Endothelial cell of umbilical vein (primary cell): ENCODE measurements at regions not wholly inside any gene's neighbourhood (a gene's known extent, or its start where the extent isn't known, plus 50 kb on each side); places are given as distances from the start of the nearest gene placed in this dataset.

Experiments used
- BruUV-seq: library from RNA; stranded (reverse); fragments of 400-500 nt; replicated peaks from 2 replicates; lab custom pipeline; 2021; lab: Mats Ljungman, UMichigan
- CTCF ChIA-PET: fragments of 300-600, 350-600 bp; sonication (Branson Sonifier 250); formaldehyde crosslinking; loops from one replicate; lab custom pipeline; 2021; ENCODE audit warnings: antibody characterized with exemption, inconsistent platforms; lab: Charles Lee
- POLR2A ChIA-PET: fragments of 300-600, 350-600 bp; sonication (Branson Sonifier 250); formaldehyde crosslinking; loops from one replicate; lab custom pipeline; 2021; ENCODE audit warnings: antibody characterized with exemption, inconsistent platforms; lab: Charles Lee
- DNase-seq: peaks from one replicate; pipeline ENCODE4 v3.0.0-alpha.2; 2011; ENCODE audit warnings: low read depth, low spot score
- FAIRE-seq: peaks from 2 replicates; lab custom pipeline; 2011; peaks lifted over from hg19 to GRCh38; lab: Jason Lieb, UNC
- H2AFZ ChIP-seq: 2 replicates; pipeline ENCODE4 v1.6.0; 2012; ENCODE audit warnings: low read depth, low read length, control low read depth, inconsistent platforms
- H3K27ac ChIP-seq: 2 replicates; pipeline ENCODE4 v1.5.1; 2011; ENCODE audit warnings: low read depth, mild to moderate bottlenecking, control low read depth, low read length, moderate library complexity; ENCODE audit not compliant: insufficient read depth
- H3K27me3 ChIP-seq, 2 experiments: 2 replicates each; pipeline versions ENCODE4 v1.6.0 to v1.6.1; 2011; ENCODE audit warnings: low read length in 2 of 2, mixed read lengths in 1 of 2; ENCODE audit not compliant: control insufficient read depth in 2 of 2, insufficient read depth in 2 of 2
- H3K36me3 ChIP-seq, 2 experiments: 2 replicates in 1 of 2; 3 replicates in 1 of 2; pipeline ENCODE4 v1.5.1; 2011; ENCODE audit warnings: low read length in 2 of 2, mild to moderate bottlenecking in 1 of 2, moderate library complexity in 1 of 2; ENCODE audit not compliant: control insufficient read depth in 2 of 2, insufficient read depth in 2 of 2; ENCODE audit errors: extremely low read depth in 1 of 2
- H3K4me1 ChIP-seq: 3 replicates; pipeline ENCODE4 v1.5.1; 2011; ENCODE audit warnings: mild to moderate bottlenecking, low read length; ENCODE audit not compliant: control insufficient read depth, insufficient read depth; ENCODE audit errors: extremely low read depth
- H3K4me2 ChIP-seq: 2 replicates; pipeline ENCODE4 v1.6.1; 2011; ENCODE audit warnings: low read length, control low read depth, mixed read lengths; ENCODE audit not compliant: insufficient read depth
- H3K4me3 ChIP-seq, 3 experiments: fragments of 200-600 bp in 1 of 3; sonication (generic), shearing (Covaris generic) in 1 of 3; replicated peaks in 1 of 3; 2 replicates each; pipeline ENCODE4 v1.5.1; 2011 to 2016; ENCODE audit warnings: control low read depth in 3 of 3, low read length in 3 of 3, mild to moderate bottlenecking in 2 of 3, inconsistent platforms in 1 of 3, low read depth in 1 of 3, moderate library complexity in 1 of 3; ENCODE audit not compliant: insufficient read depth in 1 of 3
- H3K79me2 ChIP-seq: 2 replicates; pipeline ENCODE4 v1.6.0; 2012; ENCODE audit warnings: low read length, inconsistent platforms; ENCODE audit not compliant: control insufficient read depth, insufficient read depth
- H3K9ac ChIP-seq: replicated peaks from 2 replicates; pipeline ENCODE3; 2011; ENCODE audit warnings: low read length, control low read depth; ENCODE audit not compliant: insufficient read depth; ENCODE audit errors: extremely low read depth
- H3K9me1 ChIP-seq: replicated peaks from 3 replicates; pipeline ENCODE4 v1.6.0; 2011; ENCODE audit warnings: mild to moderate bottlenecking, low read length; ENCODE audit not compliant: control insufficient read depth, insufficient read depth; ENCODE audit errors: extremely low read depth
- H3K9me3 ChIP-seq: replicated peaks from 2 replicates; pipeline ENCODE4 v1.5.1; 2012; ENCODE audit warnings: low read length, inconsistent platforms; ENCODE audit not compliant: control insufficient read depth, insufficient read depth
- H4K20me1 ChIP-seq: replicated peaks from 2 replicates; pipeline ENCODE3; 2011; ENCODE audit warnings: mild to moderate bottlenecking, low read length; ENCODE audit not compliant: control insufficient read depth, insufficient read depth; ENCODE audit errors: extremely low read depth
- EZH2 ChIP-seq: IDR thresholded peaks from 2 replicates; pipeline ENCODE4 v1.6.1; 2012; ENCODE audit warnings: borderline replicate concordance, low read depth, mild to moderate bottlenecking, moderate library complexity, low read length, inconsistent platforms; ENCODE audit not compliant: severe bottlenecking
- FOS ChIP-seq: IDR thresholded peaks from 2 replicates; pipeline ENCODE4 v1.6.1; 2011; ENCODE audit warnings: mild to moderate bottlenecking, low read length, moderate library complexity, borderline replicate concordance; ENCODE audit not compliant: insufficient read depth
- GATA2 ChIP-seq: IDR thresholded peaks from 2 replicates; pipeline ENCODE4 v1.7.0; 2011; ENCODE audit warnings: low read depth, mild to moderate bottlenecking, moderate library complexity, mixed read lengths, low read length; ENCODE audit not compliant: insufficient read length, insufficient read depth
- JUN ChIP-seq: IDR thresholded peaks from 2 replicates; pipeline ENCODE4 v1.6.1; 2011; ENCODE audit warnings: borderline replicate concordance, low read depth; ENCODE audit not compliant: insufficient read length, insufficient read depth
- MAX ChIP-seq: IDR thresholded peaks from 2 replicates; pipeline ENCODE4 v1.6.1; 2011; ENCODE audit not compliant: insufficient read depth, insufficient read length
- MYC ChIP-seq: IDR thresholded peaks from one replicate; pipeline ENCODE4 v1.6.1; 2011; ENCODE audit warnings: mild to moderate bottlenecking, low read depth, low read length
- POLR2A ChIP-seq: IDR thresholded peaks from 2 replicates; pipeline ENCODE4 v1.6.1; 2012; ENCODE audit warnings: low read depth, mild to moderate bottlenecking, control low read depth, low read length
- POLR2AphosphoS5 ChIP-seq: IDR thresholded peaks from 2 replicates; pipeline ENCODE4 v1.6.1; 2012; ENCODE audit warnings: low read depth, mild to moderate bottlenecking, control low read depth, low read length, moderate library complexity; ENCODE audit not compliant: insufficient read depth
- dilution Hi-C: fragments of 300-500 bp; cut with MboI; formaldehyde crosslinking; loops from one replicate; pipeline ENCODE4 v1.15.0; 2019; ENCODE audit warnings: low sequenced_read_pairs; ENCODE audit not compliant: extremely low pct_ligation_motif_present
- intact Hi-C: fragments of 100-400 bp; cut with micrococcal nuclease; formaldehyde crosslinking; loops from one replicate; pipeline ENCODE4 v1.10.0; 2022
- TF ChIP-seq, protein P1 (sequence below), 2 donors: IDR thresholded peaks; 1 replicate in 1 of 2; 2 replicates in 1 of 2; pipeline ENCODE4 v1.5.1; 2011; ENCODE audit warnings: low read length in 2 of 2, mild to moderate bottlenecking in 2 of 2, moderate library complexity in 2 of 2, control low read depth in 1 of 2, inconsistent platforms in 1 of 2, low read depth in 1 of 2; ENCODE audit not compliant: insufficient read depth in 1 of 2; ENCODE audit errors: extremely low read depth in 1 of 2

DNA sequence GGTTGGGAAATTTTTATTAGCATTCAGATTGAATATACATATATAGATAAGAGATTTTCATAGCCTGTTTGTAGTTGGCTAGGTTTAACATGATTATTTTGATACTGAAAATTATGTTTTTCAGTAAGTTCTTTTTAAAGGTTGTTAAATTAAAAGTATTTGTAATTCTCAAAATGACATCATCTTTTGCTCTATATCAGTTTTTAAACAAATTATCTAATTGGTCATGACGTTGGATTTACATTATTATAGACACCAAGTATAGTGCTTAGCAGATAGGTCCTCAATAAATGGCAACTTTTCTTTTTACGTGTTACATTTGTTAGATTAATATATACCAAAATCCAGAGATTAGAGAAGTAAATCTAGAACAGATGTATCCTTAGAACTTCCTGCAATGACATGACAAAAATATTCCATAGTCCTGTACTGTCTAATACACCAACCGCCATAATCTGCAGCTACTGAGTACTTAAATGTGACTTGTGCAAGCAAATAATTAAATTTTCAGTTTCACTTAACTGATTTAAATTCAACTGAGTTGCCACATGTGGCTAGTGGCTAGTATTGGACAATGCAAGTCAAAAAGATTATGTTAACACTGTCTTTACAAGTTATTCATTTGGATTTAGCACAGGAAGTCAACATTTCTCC, 1613.1 kb upstream of the TENM3 start:
- no peak for TF ChIP-seq EZH2
- no peak for TF ChIP-seq MYC
- TF ChIP-seq POLR2A = no peak
- TF ChIP-seq MAX = no peak
- TF ChIP-seq, protein P1, sequence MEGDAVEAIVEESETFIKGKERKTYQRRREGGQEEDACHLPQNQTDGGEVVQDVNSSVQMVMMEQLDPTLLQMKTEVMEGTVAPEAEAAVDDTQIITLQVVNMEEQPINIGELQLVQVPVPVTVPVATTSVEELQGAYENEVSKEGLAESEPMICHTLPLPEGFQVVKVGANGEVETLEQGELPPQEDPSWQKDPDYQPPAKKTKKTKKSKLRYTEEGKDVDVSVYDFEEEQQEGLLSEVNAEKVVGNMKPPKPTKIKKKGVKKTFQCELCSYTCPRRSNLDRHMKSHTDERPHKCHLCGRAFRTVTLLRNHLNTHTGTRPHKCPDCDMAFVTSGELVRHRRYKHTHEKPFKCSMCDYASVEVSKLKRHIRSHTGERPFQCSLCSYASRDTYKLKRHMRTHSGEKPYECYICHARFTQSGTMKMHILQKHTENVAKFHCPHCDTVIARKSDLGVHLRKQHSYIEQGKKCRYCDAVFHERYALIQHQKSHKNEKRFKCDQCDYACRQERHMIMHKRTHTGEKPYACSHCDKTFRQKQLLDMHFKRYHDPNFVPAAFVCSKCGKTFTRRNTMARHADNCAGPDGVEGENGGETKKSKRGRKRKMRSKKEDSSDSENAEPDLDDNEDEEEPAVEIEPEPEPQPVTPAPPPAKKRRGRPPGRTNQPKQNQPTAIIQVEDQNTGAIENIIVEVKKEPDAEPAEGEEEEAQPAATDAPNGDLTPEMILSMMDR (IDR thresholded peaks at IDR 0.05; ENCODE audit: extremely low read depth in 1 of 2, insufficient read depth in 1 of 2, low read depth in 1 of 2, low read length in 2 of 2) = no peak
- no peak for TF ChIP-seq GATA2
- no peak for TF ChIP-seq FOS
- no peak for TF ChIP-seq POLR2AphosphoS5
- no peak for TF ChIP-seq JUN
- ChIA-PET POLR2A (no interaction called here), CTCF (no interaction called here)
- FAIRE-seq = no peak
- intact Hi-C loops = no loop called here
- no peak overlapping the region for H2AFZ ChIP-seq
- no peak overlapping the region for H3K9ac ChIP-seq
- no TSS peak for BruUV-seq
- H3K9me1 ChIP-seq = no peaks in the 10 kb centered on the region
- no peaks in the 10 kb centered on the region for H3K9me3 ChIP-seq
- dilution Hi-C loops = no loop called here
- H3K27me3 ChIP-seq = no peaks in the 10 kb centered on the region
- no peak overlapping the region for H3K4me3 ChIP-seq
- no peak overlapping the region for H3K27ac ChIP-seq
- no peaks in the 10 kb centered on the region for H3K79me2 ChIP-seq
- H4K20me1 ChIP-seq = no peaks in the 10 kb centered on the region
- H3K4me1 ChIP-seq = no peaks in the 10 kb centered on the region
- no peak overlapping the region for H3K4me2 ChIP-seq
- no peaks in the 10 kb centered on the region for H3K36me3 ChIP-seq
- DNase-seq = no peak
